NT2/D1 (cell line): ENCODE measurements at regions not wholly inside any gene's neighbourhood (a gene's known extent, or its start where the extent isn't known, plus 50 kb on each side); places are given as distances from the start of the nearest gene placed in this dataset.

Experiments used
- SUZ12 ChIP-seq: IDR thresholded peaks from 2 replicates; pipeline ENCODE4 v1.6.1; 2011; ENCODE audit not compliant: insufficient read length, insufficient read depth; ENCODE audit errors: extremely low read depth
- ZNF274 ChIP-seq: IDR thresholded peaks from 2 replicates; pipeline ENCODE4 v1.6.1; 2011; ENCODE audit warnings: mild to moderate bottlenecking, low read depth, low read length

GRCh38 chr13:111458739-111459138 lies 138.3 kb downstream of the TEX29 start:
- TF ChIP-seq SUZ12, result no peak
- TF ChIP-seq ZNF274, result no peak
